OCI-LY3 (cell line): ENCODE measurements at regions not wholly inside any gene's neighbourhood (a gene's known extent, or its start where the extent isn't known, plus 50 kb on each side); places are given as distances from the start of the nearest gene placed in this dataset.

Source experiments
- CTCF ChIP-seq: fragments of 200-600, 300-600 bp; sonication (generic); IDR thresholded peaks from 2 replicates; pipeline ENCODE4 v1.5.1; 2014; ENCODE audit warnings: antibody characterized with exemption, low read length, low read depth
- EZH2phosphoT487 ChIP-seq: fragments of 200-600 bp; shearing (Covaris generic); IDR thresholded peaks from 2 replicates; pipeline ENCODE4 v1.6.1; 2018; ENCODE audit warnings: antibody characterized with exemption, mixed run types, low read depth

- TF ChIP-seq CTCF (no peak), EZH2phosphoT487 (no peak)
These were observed 811.5 kb upstream of the CITED2 start for GRCh38 chr6:140185991-140186390.
